Fibroblast of lung (primary cell): ENCODE measurements at regions not wholly inside any gene's neighbourhood (a gene's known extent, or its start where the extent isn't known, plus 50 kb on each side); places are given as distances from the start of the nearest gene placed in this dataset.

Experiments
- DNase-seq, 2 donors: peaks; one replicate each; pipeline versions ENCODE4 v3.0.0 to v3.0.0-alpha.2; 2010; ENCODE audit warnings: low read depth in 2 of 2
- H2AFZ ChIP-seq: 2 replicates; pipeline ENCODE4 v1.5.1; 2012; ENCODE audit warnings: low read length, control low read depth, inconsistent platforms
- H3K27ac ChIP-seq: 2 replicates; pipeline ENCODE4 v1.5.1; 2011; ENCODE audit warnings: low read length, control low read depth; ENCODE audit not compliant: insufficient read depth
- H3K27me3 ChIP-seq: 2 replicates; pipeline ENCODE4 v1.5.1; 2011; ENCODE audit warnings: mild to moderate bottlenecking, low read length; ENCODE audit not compliant: control insufficient read depth, insufficient read depth
- H3K36me3 ChIP-seq: 2 replicates; pipeline ENCODE4 v1.5.1; 2011; ENCODE audit warnings: low read length; ENCODE audit not compliant: control insufficient read depth, insufficient read depth
- H3K4me1 ChIP-seq: 2 replicates; pipeline ENCODE4 v1.5.1; 2011; ENCODE audit warnings: low read length; ENCODE audit not compliant: control insufficient read depth, insufficient read depth; ENCODE audit errors: extremely low read depth
- H3K4me2 ChIP-seq: 2 replicates; pipeline ENCODE4 v1.5.1; 2011; ENCODE audit warnings: low read length, control low read depth; ENCODE audit not compliant: insufficient read depth; ENCODE audit errors: extremely low read depth
- H3K4me3 ChIP-seq, 4 experiments: fragments of 200-600 bp in 1 of 4; sonication (generic) in 1 of 4; replicated peaks in 1 of 4; 2 replicates each; pipeline ENCODE4 v1.5.1; 2011 to 2016; ENCODE audit warnings: low read length in 4 of 4, low read depth in 3 of 4, mild to moderate bottlenecking in 3 of 4, control low read depth in 2 of 4, inconsistent platforms in 1 of 4, mixed read lengths in 1 of 4; ENCODE audit not compliant: insufficient read depth in 1 of 4; ENCODE audit errors: control extremely low read depth in 1 of 4
- H3K79me2 ChIP-seq: 2 replicates; pipeline ENCODE4 v1.5.1; 2012; ENCODE audit warnings: mild to moderate bottlenecking, low read length, inconsistent platforms; ENCODE audit not compliant: control insufficient read depth, insufficient read depth
- H3K9ac ChIP-seq: 2 replicates; pipeline ENCODE4 v1.5.1; 2011; ENCODE audit warnings: mild to moderate bottlenecking, low read length, control low read depth; ENCODE audit not compliant: insufficient read depth
- H3K9me3 ChIP-seq: 2 replicates; pipeline ENCODE4 v1.5.1; 2012; ENCODE audit warnings: low read depth, low read length; ENCODE audit not compliant: control insufficient read depth, insufficient read depth
- H4K20me1 ChIP-seq: 2 replicates; pipeline ENCODE4 v1.5.1; 2011; ENCODE audit warnings: low read length; ENCODE audit not compliant: control insufficient read depth, insufficient read depth; ENCODE audit errors: extremely low read depth
- CTCF ChIP-seq, 2 donors: IDR thresholded peaks in 1 of 2; conservative IDR thresholded peaks in 1 of 2; 1 replicate in 1 of 2; 2 replicates in 1 of 2; pipeline ENCODE4 v1.5.1; 2011 to 2012; ENCODE audit warnings: low read length in 2 of 2, control low read depth in 1 of 2, inconsistent platforms in 1 of 2, low read depth in 1 of 2, mild to moderate bottlenecking in 1 of 2
- EZH2 ChIP-seq: IDR thresholded peaks from 2 replicates; pipeline ENCODE4 v1.5.1; 2012; ENCODE audit warnings: low read length, control low read depth, mild to moderate bottlenecking; ENCODE audit errors: missing control alignments

GRCh38 chr11:19594326-19594725 is 118.3 kb upstream of the NAV2 start:
- Histone ChIP-seq H3K27ac (no peak overlapping the region), H2AFZ (no peak overlapping the region), H3K4me2 (no peak overlapping the region), H3K4me3 (no peak overlapping the region), H3K36me3 (no peaks in the 10 kb centered on the region), H3K79me2 (no peaks in the 10 kb centered on the region), H3K9ac (no peak overlapping the region), H3K9me3 (no peaks in the 10 kb centered on the region), H3K27me3 (no peaks in the 10 kb centered on the region), H3K4me1 (peaks cover 17% of the 10 kb centered on the region), H4K20me1 (no peaks in the 10 kb centered on the region)
- TF ChIP-seq CTCF (conservative IDR thresholded peaks at IDR 0.05 in 1 of 2, IDR thresholded peaks at IDR 0.05 in 1 of 2; ENCODE audit: low read depth in 1 of 2, low read length in 2 of 2): no peak
- TF ChIP-seq EZH2: no peak
- DNase-seq: no peak

- no peaks in the 10 kb centered on the region for H3K36me3 ChIP-seq
- no peaks in the 10 kb centered on the region for H3K79me2 ChIP-seq
- DNase-seq: no peak
- H3K4me1 ChIP-seq: peaks cover 13% of the 10 kb centered on the region
- no peak overlapping the region for H3K9ac ChIP-seq
- H3K27ac ChIP-seq: no peak overlapping the region
- no peak overlapping the region for H3K4me2 ChIP-seq
- TF ChIP-seq EZH2: no peak
- no peak for TF ChIP-seq CTCF (conservative IDR thresholded peaks at IDR 0.05 in 1 of 2, IDR thresholded peaks at IDR 0.05 in 1 of 2; ENCODE audit: low read depth in 1 of 2, low read length in 2 of 2)
- no peaks in the 10 kb centered on the region for H3K9me3 ChIP-seq
- no peaks in the 10 kb centered on the region for H3K27me3 ChIP-seq
- H4K20me1 ChIP-seq: no peaks in the 10 kb centered on the region
- H3K4me3 ChIP-seq: no peak overlapping the region
- H2AFZ ChIP-seq: no peak overlapping the region
Measured at GRCh38 chr11:19592842-19593241, 119.8 kb upstream of the NAV2 start.

DNA sequence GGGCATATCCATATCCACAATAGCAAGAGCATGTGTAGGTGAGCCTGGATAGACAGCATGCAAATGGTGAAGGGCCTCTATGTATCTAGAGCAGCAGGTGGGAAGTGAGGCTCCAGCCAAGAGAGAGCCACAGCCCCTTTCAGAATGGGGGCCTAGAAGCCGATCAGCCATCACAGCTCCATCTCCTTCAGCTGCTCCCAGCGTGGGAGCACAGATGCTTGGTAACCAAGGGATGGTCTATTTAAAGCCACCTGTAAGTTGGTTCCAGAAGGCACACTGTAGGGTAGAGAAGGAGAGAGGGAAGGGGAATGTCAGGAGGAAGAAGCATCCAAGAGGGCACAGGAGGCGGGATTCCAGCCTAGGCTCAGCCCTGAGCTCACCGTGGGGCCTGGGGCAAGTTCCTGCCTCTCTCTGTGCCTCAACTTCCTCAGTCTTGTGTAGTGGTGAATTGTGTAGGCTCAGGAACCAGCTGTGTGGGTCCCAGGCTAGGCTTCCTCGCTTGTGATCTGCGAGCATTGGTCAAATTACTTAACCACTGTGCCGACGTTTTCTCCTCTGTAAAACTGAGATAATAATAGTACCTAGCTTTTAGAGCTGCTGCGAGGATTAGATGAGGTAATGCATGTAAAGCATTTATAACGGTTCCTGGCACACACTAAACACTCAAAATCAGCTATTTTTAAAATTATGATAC is 122.9 kb upstream of the NAV2 start:
- Histone ChIP-seq H3K9me3 (no peaks in the 10 kb centered on the region), H3K4me3 (no peak overlapping the region), H3K9ac (no peak overlapping the region), H3K4me1 (no peaks in the 10 kb centered on the region), H4K20me1 (no peaks in the 10 kb centered on the region), H3K36me3 (no peaks in the 10 kb centered on the region), H3K4me2 (no peak overlapping the region), H3K27ac (no peak overlapping the region), H3K79me2 (no peaks in the 10 kb centered on the region), H3K27me3 (no peaks in the 10 kb centered on the region), H2AFZ (no peak overlapping the region)
- TF ChIP-seq CTCF (conservative IDR thresholded peaks at IDR 0.05 in 1 of 2, IDR thresholded peaks at IDR 0.05 in 1 of 2; ENCODE audit: low read depth in 1 of 2, low read length in 2 of 2) (no peak), EZH2 (no peak)
- no peak for DNase-seq
